Thoracic aorta (tissue), 2 donors: ENCODE measurements at regions not wholly inside any gene's neighbourhood (a gene's known extent, or its start where the extent isn't known, plus 50 kb on each side); places are given as distances from the start of the nearest gene placed in this dataset.

ENCODE experiments used
- ATAC-seq: fragments of 150-250 bp; one replicate; pipeline ENCODE4 v1.8.0; 2017; ENCODE audit warnings: low read depth; ENCODE audit not compliant: insufficient number of reproducible peaks, low FRiP score
- DNase-seq: peaks from one replicate; pipeline ENCODE4 v3.0.0-alpha.2; 2020; ENCODE audit warnings: low spot score
- H3K27ac ChIP-seq, 2 donors: fragments of 200-600 bp; sonication (generic); 1 replicate in 1 of 2; 2 replicates in 1 of 2; pipeline ENCODE4 v1.5.1; 2016; ENCODE audit warnings: mild to moderate bottlenecking in 2 of 2, moderate library complexity in 2 of 2
- H3K27me3 ChIP-seq: fragments of 200-600 bp; sonication (generic); replicated peaks from 2 replicates; pipeline ENCODE4 v1.6.0; 2016; ENCODE audit warnings: mild to moderate bottlenecking; ENCODE audit not compliant: insufficient read depth
- H3K36me3 ChIP-seq: fragments of 200-600 bp; sonication (generic); one replicate; pipeline ENCODE4 v1.5.1; 2016
- H3K4me1 ChIP-seq, 2 donors: fragments of 200-600 bp; sonication (generic); 1 replicate in 1 of 2; 2 replicates in 1 of 2; pipeline versions ENCODE4 v1.5.1 to v1.6.0; 2016; ENCODE audit warnings: low read depth in 2 of 2, mild to moderate bottlenecking in 1 of 2; ENCODE audit not compliant: control insufficient read depth in 1 of 2
- H3K4me3 ChIP-seq: fragments of 200-600 bp; sonication (generic); 2 replicates; pipeline ENCODE4 v1.5.1; 2016; ENCODE audit warnings: mild to moderate bottlenecking
- H3K9me3 ChIP-seq: fragments of 200-600 bp; sonication (generic); 2 replicates; pipeline ENCODE4 v1.5.1; 2016
- CTCF ChIP-seq: fragments of 200-600 bp; sonication (generic); IDR thresholded peaks from one replicate; pipeline ENCODE4 v1.5.1; 2019; ENCODE audit warnings: antibody characterized with exemption

- TF ChIP-seq CTCF, result no peak
- peak overlapping the region in 1 of 2 donors; percentile 43 for H3K27ac ChIP-seq
- H3K36me3 ChIP-seq, result no peaks in the 10 kb centered on the region
- no peak overlapping the region for H3K4me3 ChIP-seq
- ATAC-seq (peak; percentile 44), DNase-seq (no peak)
- peaks cover 19% of the 10 kb centered on the region in 2 donors for H3K4me1 ChIP-seq
- H3K27me3 ChIP-seq, result no peaks in the 10 kb centered on the region
- no peaks in the 10 kb centered on the region for H3K9me3 ChIP-seq
Observed at GRCh38 chr1:221117548-221117951, 238.3 kb downstream of the HLX start.

- Histone ChIP-seq H3K36me3 (no peaks in the 10 kb centered on the region), H3K4me1 (peaks cover 19% of the 10 kb centered on the region in 2 donors), H3K4me3 (no peak overlapping the region), H3K27me3 (no peaks in the 10 kb centered on the region), H3K9me3 (no peaks in the 10 kb centered on the region), H3K27ac (peak overlapping the region in 1 of 2 donors; percentile 43)
- ATAC-seq (no peak), DNase-seq (no peak)
- no peak for TF ChIP-seq CTCF
Observed at GRCh38 chr1:221118176-221118937, 239.1 kb downstream of the HLX start.

GRCh38 chr1:221118938-221119320 lies 239.7 kb downstream of the HLX start:
- no peaks in the 10 kb centered on the region for H3K36me3 ChIP-seq
- no peaks in the 10 kb centered on the region for H3K9me3 ChIP-seq
- H3K4me3 ChIP-seq, result no peak overlapping the region
- no peak for ATAC-seq
- H3K27ac ChIP-seq, result no peak overlapping the region
- peaks cover 19% of the 10 kb centered on the region in 2 donors for H3K4me1 ChIP-seq
- no peak for DNase-seq
- TF ChIP-seq CTCF, result no peak
- H3K27me3 ChIP-seq, result no peaks in the 10 kb centered on the region

- TF ChIP-seq CTCF, result no peak
- DNase-seq (no peak), ATAC-seq (no peak)
- Histone ChIP-seq H3K4me3 (no peak overlapping the region), H3K4me1 (peaks cover 14 to 16% of the 10 kb centered on the region in 2 donors), H3K27ac (no peak overlapping the region), H3K27me3 (no peaks in the 10 kb centered on the region), H3K9me3 (peaks cover 2% of the 10 kb centered on the region), H3K36me3 (no peaks in the 10 kb centered on the region)
Observed at GRCh38 chr1:221122501-221122900, 243.3 kb downstream of the HLX start.

- no peak overlapping the region for H3K27ac ChIP-seq
- no peaks in the 10 kb centered on the region for H3K36me3 ChIP-seq
- H3K27me3 ChIP-seq, result no peaks in the 10 kb centered on the region
- H3K9me3 ChIP-seq, result peaks cover 2% of the 10 kb centered on the region
- ATAC-seq, result no peak
- H3K4me1 ChIP-seq, result no peaks in the 10 kb centered on the region
- no peak overlapping the region for H3K4me3 ChIP-seq
- no peak for TF ChIP-seq CTCF
- DNase-seq, result no peak
Observed at GRCh38 chr1:221125976-221126375, 246.7 kb downstream of the HLX start.
